ENCODE measurements at regions not wholly inside any gene's neighbourhood (a gene's known extent, or its start where the extent isn't known, plus 50 kb on each side); places are given as distances from the start of the nearest gene placed in this dataset.

GRCh38 chr16:9614389-9614788, 522.9 kb downstream of the HAPSTR1 start:
- TF ChIP-seq POLR2A (IDR thresholded peaks at IDR 0.05; ENCODE audit: low read depth) (no peak), POLR2AphosphoS5 (IDR thresholded peaks at IDR 0.05) (no peak), CTCF (IDR thresholded peaks at IDR 0.05) (no peak), EP300 (IDR thresholded peaks at IDR 0.05) (no peak)
